ENCODE measurements at regions not wholly inside any gene's neighbourhood (a gene's known extent, or its start where the extent isn't known, plus 50 kb on each side); places are given as distances from the start of the nearest gene placed in this dataset.

DNA sequence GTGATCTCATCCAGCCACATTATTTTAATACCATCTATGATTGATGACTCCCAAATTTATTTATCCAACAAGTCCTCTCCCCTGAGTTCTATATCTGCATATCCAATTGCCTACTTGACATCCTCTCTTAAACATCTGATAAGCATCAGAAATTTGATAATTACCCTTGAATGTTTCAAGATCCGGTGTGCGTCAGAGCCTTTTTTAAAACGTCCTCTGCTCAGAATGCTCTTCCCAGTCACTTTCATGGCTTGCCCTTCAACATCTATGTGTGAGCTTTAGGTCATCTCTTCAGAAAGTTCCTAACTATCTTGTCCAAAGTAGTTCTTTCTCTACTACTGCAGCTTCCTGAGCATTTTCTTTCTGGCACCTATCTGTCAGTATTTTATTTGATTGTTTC, 364.3 kb downstream of the PLPP3 start:
- Histone ChIP-seq H3K4ac (ENCODE audit: low read depth, low read length) (no peak overlapping the region), H4K91ac (ENCODE audit: insufficient read length, low read depth, low read length) (no peak overlapping the region), H3K27me3 (ENCODE audit: insufficient read depth, low read length) (no peaks in the 10 kb centered on the region), H2BK15ac (ENCODE audit: low read depth, low read length) (no peak overlapping the region), H3K18ac (ENCODE audit: insufficient read length, low read depth, low read length) (no peak overlapping the region), H3K23ac (ENCODE audit: insufficient read length, low read depth, low read length) (no peak overlapping the region), H2AFZ (ENCODE audit: low read length) (no peak overlapping the region), H3K4me2 (ENCODE audit: insufficient read depth, insufficient read length, low read length) (no peak overlapping the region), H3K9me3 (ENCODE audit: control insufficient read depth, low read depth, low read length) (no peaks in the 10 kb centered on the region), H2BK12ac (ENCODE audit: insufficient read length, low read depth, low read length) (no peak overlapping the region), H3K56ac (ENCODE audit: insufficient read length, low read depth, low read length) (no peak overlapping the region), H3K27ac (ENCODE audit: insufficient read length, low read depth, low read length) (no peak overlapping the region), H3K14ac (ENCODE audit: insufficient read depth, low read length) (no peak overlapping the region), H3K23me2 (ENCODE audit: insufficient read length, low read depth, low read length, poor library complexity, severe bottlenecking) (no peaks in the 10 kb centered on the region), H3K9ac (ENCODE audit: extremely low read depth, insufficient read length, low read length) (no peak overlapping the region), H3T11ph (ENCODE audit: low read length) (no peak overlapping the region), H3K4me1 (ENCODE audit: insufficient read depth, low read length) (no peaks in the 10 kb centered on the region), H2BK5ac (ENCODE audit: insufficient read length, low read length) (no peak overlapping the region), H2BK120ac (ENCODE audit: low read depth, low read length, poor library complexity, severe bottlenecking) (no peak overlapping the region), H4K5ac (ENCODE audit: insufficient read length, low read depth, low read length) (no peak overlapping the region), H3K79me2 (ENCODE audit: insufficient read depth, low read length) (no peaks in the 10 kb centered on the region), H2BK20ac (ENCODE audit: low read depth, low read length, poor library complexity, severe bottlenecking) (no peak overlapping the region), H2AK5ac (ENCODE audit: insufficient read length, low read length) (no peak overlapping the region), H4K20me1 (ENCODE audit: control insufficient read depth, insufficient read depth, insufficient read length) (no peaks in the 10 kb centered on the region), H4K8ac (replicated peaks; ENCODE audit: insufficient read length, low read depth, low read length) (no peak overlapping the region), H3K79me1 (ENCODE audit: insufficient read depth, low read depth, low read length, poor library complexity, severe bottlenecking) (no peaks in the 10 kb centered on the region)
- H3K4me1 Mint-ChIP-seq, result peaks cover 2% of the 10 kb centered on the region in 2 experiments
- no peaks in the 10 kb centered on the region for H3K36me3 Mint-ChIP-seq (ENCODE audit: insufficient read depth in 1 of 3, low read depth in 3 of 3)
- H3K27ac Mint-ChIP-seq, result no peak overlapping the region
- WGBS (ENCODE audit: extremely low coverage, insufficient read length, low lambda C conversion rate), result no CpG with 5 or more reads among the region's 3 CpGs
- no peak for DNase-seq
- no peak overlapping the region for H3K4me3 Mint-ChIP-seq
- no peaks in the 10 kb centered on the region for H3K9me3 Mint-ChIP-seq
- TF ChIP-seq, protein P1, sequence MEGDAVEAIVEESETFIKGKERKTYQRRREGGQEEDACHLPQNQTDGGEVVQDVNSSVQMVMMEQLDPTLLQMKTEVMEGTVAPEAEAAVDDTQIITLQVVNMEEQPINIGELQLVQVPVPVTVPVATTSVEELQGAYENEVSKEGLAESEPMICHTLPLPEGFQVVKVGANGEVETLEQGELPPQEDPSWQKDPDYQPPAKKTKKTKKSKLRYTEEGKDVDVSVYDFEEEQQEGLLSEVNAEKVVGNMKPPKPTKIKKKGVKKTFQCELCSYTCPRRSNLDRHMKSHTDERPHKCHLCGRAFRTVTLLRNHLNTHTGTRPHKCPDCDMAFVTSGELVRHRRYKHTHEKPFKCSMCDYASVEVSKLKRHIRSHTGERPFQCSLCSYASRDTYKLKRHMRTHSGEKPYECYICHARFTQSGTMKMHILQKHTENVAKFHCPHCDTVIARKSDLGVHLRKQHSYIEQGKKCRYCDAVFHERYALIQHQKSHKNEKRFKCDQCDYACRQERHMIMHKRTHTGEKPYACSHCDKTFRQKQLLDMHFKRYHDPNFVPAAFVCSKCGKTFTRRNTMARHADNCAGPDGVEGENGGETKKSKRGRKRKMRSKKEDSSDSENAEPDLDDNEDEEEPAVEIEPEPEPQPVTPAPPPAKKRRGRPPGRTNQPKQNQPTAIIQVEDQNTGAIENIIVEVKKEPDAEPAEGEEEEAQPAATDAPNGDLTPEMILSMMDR (conservative IDR thresholded peaks at IDR 0.05), result no peak
- no peaks in the 10 kb centered on the region for H3K27me3 Mint-ChIP-seq (ENCODE audit: low read depth)

All from H9 (cell line).